Hematopoietic multipotent progenitor cell treated with erythropoietin and hydrocortisone succinate and interleukin-3 and kit ligand, for 17 days (in vitro differentiated cells): ENCODE measurements at regions not wholly inside any gene's neighbourhood (a gene's known extent, or its start where the extent isn't known, plus 50 kb on each side); places are given as distances from the start of the nearest gene placed in this dataset.

Source experiments
- DNase-seq: peaks from one replicate; pipeline ENCODE4 v3.0.0-alpha.2; 2015; ENCODE audit warnings: low spot score

DNA sequence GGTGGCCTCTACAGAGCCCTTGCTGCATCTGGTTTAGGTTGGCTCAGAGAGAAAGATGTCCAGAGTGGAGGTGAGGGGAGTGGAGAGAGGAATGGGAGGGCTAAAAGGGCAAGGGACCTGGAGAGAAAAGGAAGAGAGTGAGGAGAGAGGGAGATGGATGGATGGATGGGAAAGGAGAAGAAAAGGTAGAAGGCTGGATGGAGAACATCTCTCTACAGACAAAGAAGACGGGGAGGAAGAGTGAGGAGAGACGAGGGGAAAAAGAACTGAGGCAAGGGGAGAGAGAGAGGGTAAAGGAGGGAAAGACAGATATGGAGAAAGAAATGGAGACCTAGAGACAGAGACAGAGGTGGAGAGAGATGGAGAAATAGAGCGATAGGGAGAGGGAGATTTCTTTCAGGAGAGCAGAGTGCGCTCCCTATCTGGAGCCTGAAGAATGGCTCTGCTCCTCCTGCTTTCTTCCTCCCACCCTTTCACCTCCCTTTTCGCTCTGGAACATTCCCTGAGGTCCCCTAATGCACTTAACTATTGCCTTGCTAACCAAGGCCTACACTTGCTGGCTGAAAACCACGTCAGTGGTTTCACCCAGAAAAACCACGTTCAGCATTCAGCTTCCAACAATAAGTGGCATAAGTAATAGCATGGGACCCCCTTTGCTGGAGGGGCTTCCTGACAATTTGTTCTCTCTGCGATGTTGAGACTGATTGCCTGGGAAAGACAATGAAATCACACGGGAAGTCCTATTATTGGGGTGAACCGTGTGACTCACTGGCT, 286.3 kb downstream of the CDH26 start:
- no peak for DNase-seq

DNA sequence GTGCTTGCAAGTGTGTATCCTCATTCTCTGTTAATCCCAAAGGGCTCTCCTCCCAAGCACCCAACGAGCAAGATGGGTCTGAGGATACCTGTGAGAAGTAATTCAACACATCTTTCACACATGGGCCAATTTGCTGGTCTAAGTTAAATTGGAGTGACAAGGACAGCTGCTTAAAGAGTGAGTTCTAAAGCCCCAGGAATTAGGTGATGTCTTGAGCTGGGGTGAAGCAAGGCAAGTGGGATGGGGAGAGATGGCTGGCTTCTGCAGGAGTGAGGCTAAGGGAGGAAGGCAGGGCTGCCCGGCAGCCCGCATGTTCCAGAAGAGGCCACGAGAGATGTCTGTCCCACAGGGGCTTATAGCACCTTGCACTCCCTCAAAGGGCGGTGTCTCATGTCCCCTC, 288.5 kb downstream of the CDH26 start:
- no peak for DNase-seq

GRCh38 chr20:60249436-60249835, 291.2 kb downstream of the CDH26 start:
- no peak for DNase-seq

GRCh38 chr20:60250251-60250650, 292.0 kb downstream of the CDH26 start:
- DNase-seq: no peak

GRCh38 chr20:60252866-60253265, 294.6 kb downstream of the CDH26 start:
- DNase-seq: no peak

DNA sequence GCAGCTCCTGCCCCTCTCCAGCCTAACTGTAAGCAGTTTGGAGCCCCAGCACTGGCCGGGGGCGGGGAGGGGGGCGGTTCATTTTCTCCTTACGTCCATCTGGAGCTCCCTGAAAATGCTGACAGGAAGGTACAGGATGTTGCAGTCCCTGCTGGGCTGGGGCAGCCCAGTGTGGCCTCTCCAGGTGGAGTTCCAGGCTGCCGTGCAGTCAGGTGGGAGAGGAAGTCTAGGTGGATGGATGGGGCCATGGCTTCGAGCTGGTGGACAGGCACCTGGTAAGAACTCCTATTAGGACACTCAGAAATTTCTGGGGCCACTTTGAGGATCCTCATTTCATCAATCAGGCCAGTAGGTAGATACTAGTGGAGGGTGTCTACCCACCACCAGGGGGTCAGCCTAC, 295.2 kb downstream of the CDH26 start:
- DNase-seq: no peak

DNA sequence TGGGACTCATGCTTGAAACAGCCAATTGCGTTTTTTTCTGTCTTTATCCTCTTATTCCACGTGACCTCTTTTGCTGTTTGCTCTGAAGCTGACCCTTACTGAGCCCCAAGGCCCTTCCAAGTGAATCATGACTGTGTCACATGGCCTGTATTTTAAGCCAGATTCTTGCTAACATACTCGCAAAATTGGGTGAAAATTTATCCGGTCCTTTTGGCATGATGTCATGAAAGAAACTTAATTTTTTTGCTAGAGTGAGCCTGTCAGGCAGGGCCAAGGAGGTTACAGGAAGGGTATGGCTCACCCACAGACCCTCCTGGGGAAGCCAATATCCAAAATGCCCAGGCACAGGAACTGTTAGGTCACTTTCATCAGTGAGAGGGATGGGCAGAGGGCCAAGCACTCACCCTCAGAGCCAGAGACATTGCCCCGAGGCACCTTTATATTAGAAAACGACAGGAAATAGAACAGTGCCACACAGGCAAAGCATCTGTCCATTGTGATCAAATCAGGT, 296.7 kb downstream of the CDH26 start:
- DNase-seq: no peak

DNA sequence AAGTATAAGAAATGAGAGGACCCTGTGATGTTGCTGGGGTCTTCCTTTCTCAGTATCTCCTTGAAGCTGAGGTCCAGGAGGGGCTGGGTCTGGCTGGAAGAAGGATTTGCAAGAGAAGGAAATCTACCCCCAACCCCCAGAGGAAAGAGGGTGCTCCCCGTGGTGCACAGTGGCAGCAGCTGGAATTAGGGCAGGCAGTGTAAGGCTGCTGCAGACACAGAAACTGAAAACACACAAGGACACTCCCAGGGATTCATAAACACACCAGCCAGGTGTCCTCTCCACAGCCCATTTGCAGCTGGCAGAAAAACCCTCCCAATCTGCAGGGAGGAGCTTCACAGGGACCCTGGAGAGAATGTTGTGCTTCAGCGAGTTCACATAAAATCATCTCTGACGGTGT, 297.2 kb downstream of the CDH26 start:
- DNase-seq: no peak

DNA sequence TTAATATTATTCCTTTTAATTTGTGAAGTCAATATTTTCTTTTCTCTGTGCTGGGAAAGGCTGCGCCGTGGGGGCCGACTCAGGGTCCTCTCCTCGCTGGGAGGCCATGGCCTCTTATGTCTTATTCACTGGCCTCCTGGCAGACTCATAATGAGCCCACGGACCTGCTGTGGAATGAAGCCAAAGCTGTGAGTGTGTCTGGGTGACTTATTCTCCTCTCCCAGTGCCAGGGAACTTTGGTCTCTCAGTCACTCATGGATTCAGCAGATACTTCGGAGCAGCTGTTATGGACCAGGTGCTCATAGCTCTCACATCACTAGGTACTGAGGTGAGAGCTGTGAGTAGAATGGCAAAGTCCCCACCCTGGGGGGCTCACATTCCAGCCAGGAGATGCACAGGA, 297.6 kb downstream of the CDH26 start:
- no peak for DNase-seq

GRCh38 chr20:60256811-60257210, 298.6 kb downstream of the CDH26 start:
- no peak for DNase-seq

DNA sequence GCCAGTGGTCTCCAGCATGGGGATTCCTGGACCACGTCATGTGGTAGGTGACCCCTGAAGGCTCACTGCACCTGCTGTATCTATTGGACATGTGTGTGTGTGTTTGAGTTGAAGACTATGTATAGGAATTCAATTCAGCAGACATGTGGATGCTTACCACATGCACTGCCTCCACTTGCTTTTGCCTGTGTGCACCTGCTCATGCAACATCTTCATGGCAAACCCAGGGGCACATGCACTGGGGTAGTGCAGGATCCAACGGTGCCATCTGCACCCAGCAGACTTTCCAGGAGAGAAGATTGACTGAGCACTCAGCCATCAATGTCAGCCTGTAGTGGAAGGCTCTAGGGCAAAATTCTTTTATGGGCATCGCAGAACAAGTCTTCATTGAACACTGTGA, 299.4 kb downstream of the CDH26 start:
- DNase-seq: no peak

GRCh38 chr20:60258255-60258863, 300.1 kb downstream of the CDH26 start:
- no peak for DNase-seq

DNA sequence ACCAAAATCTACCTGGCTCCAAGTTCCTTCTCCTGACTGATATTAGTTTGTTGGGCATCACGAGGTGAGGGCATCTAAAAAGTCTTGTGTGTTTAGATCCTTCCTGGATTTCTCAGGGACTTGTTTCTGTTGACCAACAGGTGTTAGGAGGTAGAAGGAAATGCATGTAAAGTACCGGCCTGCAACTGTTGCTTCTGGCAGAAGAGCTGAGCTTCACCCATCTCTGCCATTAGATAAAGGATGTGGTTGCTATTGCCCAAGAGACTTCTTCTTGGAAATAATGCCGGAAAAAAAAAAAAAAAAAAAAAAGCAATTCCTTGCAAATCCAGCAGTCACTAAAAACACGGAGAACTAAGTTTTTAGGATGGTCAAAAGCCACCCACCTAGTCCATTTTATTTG, 303.1 kb downstream of the CDH26 start:
- DNase-seq: no peak

- peak; percentile 57 for DNase-seq
Measured at GRCh38 chr20:60262967-60263603, 304.9 kb downstream of the CDH26 start.

- no peak for DNase-seq
Measured at GRCh38 chr20:60263725-60264709, 305.8 kb downstream of the CDH26 start.

DNA sequence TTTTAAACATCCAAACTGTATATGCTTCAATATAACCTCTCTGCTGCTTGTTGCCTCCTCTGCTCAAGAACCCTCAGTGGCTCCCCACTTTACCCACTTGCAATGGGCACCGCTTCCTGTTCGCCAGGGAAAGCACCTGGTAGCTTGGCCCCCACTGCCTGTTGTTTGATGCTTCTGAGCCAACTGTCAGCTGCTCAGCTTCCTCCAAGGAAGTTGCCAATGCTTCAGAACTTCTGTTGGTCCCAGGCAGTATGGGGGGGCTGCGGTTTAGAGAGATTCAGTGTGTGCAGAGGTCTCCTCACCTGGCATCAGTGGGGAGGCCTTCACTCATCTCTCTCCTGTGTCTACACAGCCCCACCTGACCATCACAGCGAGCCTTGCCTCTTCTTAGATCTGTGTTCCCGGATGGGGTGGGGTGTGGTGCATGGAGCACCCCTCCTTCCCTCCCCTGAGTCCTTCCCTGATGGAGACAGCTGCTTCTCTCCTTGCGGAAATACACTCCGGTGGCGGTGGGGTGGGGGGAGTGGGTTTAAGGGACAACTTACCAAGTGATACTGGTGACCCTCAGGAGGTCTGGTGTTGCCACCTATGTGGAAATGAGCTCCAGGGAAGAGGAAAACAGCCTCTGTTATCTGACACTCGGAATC, 308.1 kb downstream of the CDH26 start:
- no peak for DNase-seq

- no peak for DNase-seq
Measured at GRCh38 chr20:60268491-60268890, 310.3 kb downstream of the CDH26 start.

DNA sequence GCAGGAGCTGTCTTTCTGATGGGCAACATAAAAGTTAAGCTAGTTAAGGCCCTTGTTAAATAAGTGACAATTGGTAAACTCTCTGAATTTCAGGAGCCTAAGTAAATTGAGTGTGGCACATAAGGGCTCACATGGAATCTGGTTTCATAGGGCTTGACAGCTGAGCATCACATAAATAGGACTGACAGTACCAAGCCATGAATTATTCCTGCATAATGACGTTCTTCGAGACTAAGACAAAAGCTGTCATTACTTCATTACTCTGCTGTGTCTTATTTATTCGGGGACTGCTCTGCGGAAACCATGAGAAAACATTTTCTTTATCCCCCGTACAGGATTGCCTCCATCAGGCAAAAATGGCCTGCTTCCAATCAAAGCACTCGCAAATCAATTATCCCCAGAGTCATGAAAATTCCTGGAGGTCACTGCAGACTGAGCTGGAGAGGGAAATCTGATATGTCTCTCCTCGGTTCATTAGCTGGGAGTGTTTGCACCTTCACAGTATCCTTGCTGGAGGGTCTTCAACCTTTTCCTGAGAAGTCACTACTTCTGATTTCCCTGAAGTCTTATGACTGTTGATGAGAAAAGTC, 311.4 kb downstream of the CDH26 start:
- no peak for DNase-seq

- no peak for DNase-seq
Measured at GRCh38 chr20:60270341-60270740, 312.1 kb downstream of the CDH26 start.

GRCh38 chr20:60271597-60271996, 313.4 kb downstream of the CDH26 start:
- DNase-seq: no peak

GRCh38 chr20:60272790-60273189, 314.6 kb downstream of the CDH26 start:
- DNase-seq: no peak
